ENCODE measurements at regions not wholly inside any gene's neighbourhood (a gene's known extent, or its start where the extent isn't known, plus 50 kb on each side); places are given as distances from the start of the nearest gene placed in this dataset.

DNA sequence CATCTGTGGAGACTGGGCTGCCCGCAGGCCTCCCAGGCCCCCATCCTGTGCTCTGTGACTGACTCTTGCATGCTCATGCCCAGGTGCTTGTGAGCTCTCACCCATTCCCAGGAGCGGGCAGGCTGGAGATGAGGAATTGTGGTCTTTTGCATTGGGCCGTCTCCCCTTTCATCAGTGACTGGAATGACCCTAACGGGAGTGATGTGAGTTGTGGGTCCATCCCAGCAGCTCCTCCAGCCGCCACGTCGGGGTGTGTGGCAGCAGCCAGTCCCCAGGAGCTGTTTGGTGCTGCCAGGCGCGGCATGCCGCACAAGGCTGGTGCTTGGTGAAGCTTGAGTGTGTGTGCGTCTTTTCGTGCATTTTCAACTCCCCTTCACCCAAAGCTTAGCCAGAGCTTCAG, 164.2 kb downstream of the ACTR3B start:
- peaks cover 0 to 4% (median 0%) of the 10 kb centered on the region in 4 donors for H3K27me3 ChIP-seq (ENCODE audit: control insufficient read depth in 4 of 4, insufficient read depth in 4 of 4, low read length in 3 of 4)
- no peak overlapping the region for H3K9ac ChIP-seq (ENCODE audit: low read depth in 1 of 2, low read length in 2 of 2)
- no peak overlapping the region for H3K4me3 ChIP-seq (ENCODE audit: low read depth in 1 of 3, low read length in 3 of 3)
- H3K36me3 ChIP-seq (ENCODE audit: control insufficient read depth in 4 of 4, insufficient read depth in 3 of 4, low read depth in 1 of 4, low read length in 3 of 4): no peaks in the 10 kb centered on the region
- H3K27ac ChIP-seq (ENCODE audit: low read depth in 1 of 2, low read length in 2 of 2): no peak overlapping the region
- TF ChIP-seq GABPA (IDR thresholded peaks at IDR 0.05 in 1 of 2, conservative IDR thresholded peaks at IDR 0.05 in 1 of 2) (no peak), HNF4A (conservative IDR thresholded peaks at IDR 0.05) (no peak), JUND (IDR thresholded peaks at IDR 0.05) (no peak)
- TF ChIP-seq, protein P1, sequence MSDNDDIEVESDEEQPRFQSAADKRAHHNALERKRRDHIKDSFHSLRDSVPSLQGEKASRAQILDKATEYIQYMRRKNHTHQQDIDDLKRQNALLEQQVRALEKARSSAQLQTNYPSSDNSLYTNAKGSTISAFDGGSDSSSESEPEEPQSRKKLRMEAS (IDR thresholded peaks at IDR 0.05): no peak
- 84% methylated on average over 12 of the region's 12 CpGs for WGBS
- H3K4me1 ChIP-seq (ENCODE audit: control insufficient read depth in 4 of 4, insufficient read depth in 4 of 4, low read length in 3 of 4): peaks cover 0 to 10% (median 6%) of the 10 kb centered on the region in 4 donors
- DNase-seq (ENCODE audit: low spot score): no peak
- no peaks in the 10 kb centered on the region for H3K9me3 ChIP-seq (ENCODE audit: control insufficient read depth in 4 of 4, low read length in 3 of 4)

DNA sequence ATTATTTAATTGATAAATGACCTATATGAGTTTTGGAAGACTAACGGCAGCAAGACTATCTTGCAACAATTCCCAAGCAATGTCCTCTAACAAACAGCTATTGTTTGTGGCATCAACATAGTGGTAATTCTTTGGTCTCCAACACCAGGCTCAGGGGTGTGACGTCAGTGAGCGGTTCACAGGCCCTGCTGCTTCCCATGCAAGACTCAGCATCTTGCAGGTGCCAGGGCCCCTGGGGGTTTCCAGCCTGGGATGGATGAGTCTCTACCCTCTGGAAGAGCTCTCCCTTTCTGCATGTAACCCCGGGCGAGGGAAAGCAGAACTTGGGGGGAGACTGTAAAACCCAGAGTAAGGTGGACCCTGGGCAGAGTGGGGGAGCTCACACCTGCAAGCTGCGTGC, 164.7 kb downstream of the ACTR3B start:
- H3K4me1 ChIP-seq (ENCODE audit: control insufficient read depth in 4 of 4, insufficient read depth in 4 of 4, low read length in 3 of 4): peaks cover 0 to 10% (median 6%) of the 10 kb centered on the region in 4 donors
- H3K27me3 ChIP-seq (ENCODE audit: control insufficient read depth in 4 of 4, insufficient read depth in 4 of 4, low read length in 3 of 4): peaks cover 0 to 4% (median 0%) of the 10 kb centered on the region in 4 donors
- TF ChIP-seq EGR1 (IDR thresholded peaks at IDR 0.05; ENCODE audit: low read depth in 2 of 2) (no peak), ATF3 (IDR thresholded peaks at IDR 0.05) (no peak), FOXA1 (IDR thresholded peaks at IDR 0.05) (no peak), YY1 (IDR thresholded peaks at IDR 0.05) (no peak), RAD21 (IDR thresholded peaks at IDR 0.05) (no peak), SP1 (IDR thresholded peaks at IDR 0.05) (no peak), CTCF (IDR thresholded peaks at IDR 0.05; ENCODE audit: low read depth, low read length, missing input control) (no peak), RXRA (IDR thresholded peaks at IDR 0.05) (no peak), TAF1 (conservative IDR thresholded peaks at IDR 0.05) (no peak), HNF4A (conservative IDR thresholded peaks at IDR 0.05) (no peak), REST (IDR thresholded peaks at IDR 0.05) (no peak)
- H3K36me3 ChIP-seq (ENCODE audit: control insufficient read depth in 4 of 4, insufficient read depth in 3 of 4, low read depth in 1 of 4, low read length in 3 of 4): no peaks in the 10 kb centered on the region
- 82% methylated on average over 6 of the region's 6 CpGs for WGBS
- no peaks in the 10 kb centered on the region for H3K9me3 ChIP-seq (ENCODE audit: control insufficient read depth in 4 of 4, low read length in 3 of 4)
- H3K4me3 ChIP-seq (ENCODE audit: low read depth in 1 of 3, low read length in 3 of 3): no peak overlapping the region
- no peak overlapping the region for H3K9ac ChIP-seq (ENCODE audit: low read depth in 1 of 2, low read length in 2 of 2)
- DNase-seq (ENCODE audit: low spot score): no peak
- no peak overlapping the region for H3K27ac ChIP-seq (ENCODE audit: low read depth in 1 of 2, low read length in 2 of 2)

All from liver (tissue), 8 donors.